HG02678 (cell line): ENCODE measurements at regions not wholly inside any gene's neighbourhood (a gene's known extent, or its start where the extent isn't known, plus 50 kb on each side); places are given as distances from the start of the nearest gene placed in this dataset.

Experiments
- ATAC-seq: cut with Tn5 transposase; IDR thresholded peaks from one replicate; pipeline ENCODE4 v1.9.1; 2021; ENCODE audit warnings: mild to moderate bottlenecking, moderate library complexity; ENCODE audit not compliant: unreplicated experiment

DNA sequence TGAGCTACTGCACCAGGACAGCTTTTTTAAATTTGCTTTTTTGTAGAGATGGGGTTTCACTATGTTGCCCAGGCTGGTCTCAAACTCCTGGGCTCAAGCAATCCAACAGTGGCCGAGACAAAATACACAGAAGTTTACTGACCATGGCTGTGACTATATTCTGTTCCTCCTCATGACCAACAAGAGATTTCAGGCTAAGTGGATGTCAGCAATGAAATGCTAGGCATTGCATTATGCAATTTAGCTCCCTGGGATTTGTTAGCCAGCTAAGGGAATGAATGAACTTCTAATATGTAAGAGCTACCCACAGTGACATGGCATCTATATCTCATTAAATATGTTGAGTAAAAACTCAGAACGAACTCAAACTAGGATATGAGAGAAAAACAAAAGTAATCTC lies 81.9 kb upstream of the MBOAT2 start:
- ATAC-seq = no peak

DNA sequence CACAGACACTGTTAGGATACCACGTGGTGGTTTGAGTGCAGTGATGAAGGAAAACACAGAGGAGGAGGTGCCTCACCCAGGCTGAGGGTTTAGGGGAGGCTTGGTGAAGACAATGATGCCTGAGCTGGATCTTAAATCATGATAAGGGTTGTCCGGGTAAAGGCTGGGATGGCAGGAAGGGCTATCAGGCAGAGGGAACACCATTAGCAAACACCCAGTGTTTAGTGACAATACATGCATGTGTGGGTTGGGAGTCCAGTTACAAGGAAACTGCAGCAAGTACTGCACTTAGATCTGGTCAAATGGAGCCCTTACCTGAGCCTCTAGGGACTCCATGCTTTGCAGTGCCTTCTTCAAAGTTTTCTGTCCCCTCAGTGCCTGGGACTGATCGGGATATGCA lies 79.8 kb upstream of the MBOAT2 start:
- no peak for ATAC-seq

DNA sequence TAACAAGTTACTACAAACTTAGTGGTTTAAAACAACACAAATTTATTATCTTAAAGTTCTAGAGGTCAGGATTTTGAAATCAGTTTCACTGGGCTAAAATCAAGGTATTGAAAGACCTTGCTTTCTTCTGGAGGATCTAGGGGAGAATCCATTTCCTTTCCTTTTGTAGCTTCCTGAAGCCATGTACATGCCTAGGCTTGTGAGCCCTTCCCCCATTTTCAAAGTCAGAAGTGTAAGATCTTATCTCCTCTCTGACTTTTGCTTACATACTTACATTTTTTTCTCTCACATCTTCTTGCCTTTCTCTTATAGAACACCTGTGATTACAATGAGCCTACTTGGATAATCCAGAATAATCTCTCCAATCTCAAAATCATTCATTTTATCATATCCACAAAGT lies 78.7 kb upstream of the MBOAT2 start:
- ATAC-seq = no peak

DNA sequence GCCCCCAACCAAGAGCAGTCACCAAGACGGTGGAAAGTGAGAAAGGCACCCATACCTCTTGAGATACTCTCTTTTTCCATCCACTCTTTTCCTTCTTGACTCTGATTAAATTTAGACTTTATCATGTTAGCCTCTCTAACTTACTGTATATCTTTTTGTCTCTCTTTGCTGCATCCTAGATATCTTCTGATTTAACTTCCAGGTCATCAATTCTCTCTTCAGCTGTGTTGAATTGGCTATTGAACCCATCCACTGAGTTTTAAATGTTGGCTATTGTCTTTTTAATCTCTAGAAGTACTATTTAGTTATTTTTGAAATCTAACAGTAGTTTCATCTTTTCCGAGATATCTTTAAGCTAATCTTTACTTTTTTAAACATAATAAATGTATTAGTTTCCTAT lies 78.3 kb upstream of the MBOAT2 start:
- ATAC-seq = no peak

DNA sequence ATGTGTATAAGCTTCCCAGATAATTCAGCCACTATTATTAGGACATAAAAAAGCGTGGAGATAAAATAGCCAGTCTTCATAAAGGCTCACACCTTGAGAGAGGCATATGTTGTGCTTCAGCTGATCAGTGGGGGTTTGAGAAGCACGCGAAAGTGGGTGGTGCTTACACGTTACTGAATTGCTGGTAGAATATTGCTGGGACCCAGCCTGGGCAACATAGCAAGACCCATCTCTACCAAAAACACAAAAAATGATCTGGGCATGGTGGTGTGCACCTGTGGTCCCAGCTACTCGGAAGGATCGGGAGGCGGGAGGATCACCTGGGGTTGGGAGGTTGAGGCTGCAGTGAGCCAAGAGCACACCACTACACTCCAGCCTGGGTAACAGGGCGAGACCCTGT lies 74.9 kb upstream of the MBOAT2 start:
- no peak for ATAC-seq

DNA sequence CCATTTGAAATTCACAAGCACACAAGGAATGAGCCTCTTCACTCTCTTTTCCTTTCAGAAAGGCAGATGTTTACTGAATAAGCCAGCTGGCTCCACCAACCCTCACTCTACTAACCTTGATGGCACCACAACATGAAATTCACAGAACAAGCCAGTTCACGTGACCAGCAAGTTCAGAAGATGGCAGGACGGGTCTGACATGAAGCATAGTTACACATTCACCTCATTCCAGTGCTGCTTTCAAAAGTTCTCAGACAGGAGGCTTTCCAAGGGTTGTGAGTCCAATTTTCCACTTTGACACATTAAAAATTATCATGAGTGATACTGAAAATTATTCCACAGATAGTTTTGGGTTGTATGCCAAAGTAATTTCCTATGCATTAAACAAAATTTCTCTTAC lies 74.2 kb upstream of the MBOAT2 start:
- ATAC-seq = no peak

DNA sequence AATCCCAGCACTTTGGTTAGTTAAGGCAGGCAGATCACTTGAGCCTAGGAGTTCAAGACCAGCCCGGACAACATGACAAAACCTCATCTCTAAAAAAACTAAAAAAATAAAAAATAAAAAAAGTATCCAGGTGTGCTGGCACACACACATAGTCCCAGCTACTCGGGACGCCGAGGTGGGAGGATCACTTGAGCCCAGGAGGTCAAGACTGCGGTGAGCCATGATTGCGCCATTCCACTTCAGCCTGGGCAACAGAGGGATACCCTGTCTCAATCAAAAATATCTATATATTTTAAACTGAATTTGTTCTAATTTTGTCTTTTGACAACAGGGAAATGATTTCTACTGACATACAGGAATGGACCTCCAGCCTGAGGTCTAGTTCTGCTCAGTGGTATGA lies 73.3 kb upstream of the MBOAT2 start:
- no peak for ATAC-seq

DNA sequence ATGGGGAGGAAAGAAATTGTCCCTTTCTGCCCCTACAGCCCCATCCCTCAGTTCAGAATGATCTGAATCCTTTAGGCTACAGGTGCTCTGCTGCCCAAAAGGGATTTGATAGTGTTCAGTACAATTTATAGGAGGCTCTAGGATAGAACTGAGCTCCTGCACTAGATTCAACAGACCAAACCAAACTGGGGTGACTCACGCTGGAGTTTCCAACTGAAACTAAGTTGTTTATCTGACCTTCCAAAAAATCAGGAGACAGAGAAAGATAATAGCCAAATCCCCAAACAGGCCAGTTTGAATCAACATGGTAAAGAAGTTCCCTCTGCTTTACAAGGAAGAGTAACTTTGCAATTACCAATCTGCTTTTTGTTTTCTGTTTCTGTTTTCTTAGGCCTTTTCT lies 72.7 kb upstream of the MBOAT2 start:
- no peak for ATAC-seq

DNA sequence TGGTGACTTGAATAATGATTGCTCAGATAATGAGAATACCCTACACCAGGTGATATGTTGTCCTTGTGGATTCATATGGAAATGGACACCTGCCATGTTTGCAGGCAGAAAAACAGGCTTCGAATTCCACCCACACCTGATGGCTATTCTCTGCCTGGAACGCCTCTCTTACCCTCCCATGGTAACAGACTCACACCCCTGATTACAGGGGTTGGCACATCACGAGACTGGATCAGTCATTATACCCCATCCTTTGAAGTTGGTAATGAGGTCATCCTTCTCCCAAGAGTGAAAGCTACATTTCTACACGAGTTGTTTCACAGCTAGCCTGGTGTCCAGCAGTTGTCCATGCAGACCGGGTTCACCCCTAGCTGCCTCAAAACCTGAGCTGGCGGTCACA lies 71.4 kb upstream of the MBOAT2 start:
- no peak for ATAC-seq

DNA sequence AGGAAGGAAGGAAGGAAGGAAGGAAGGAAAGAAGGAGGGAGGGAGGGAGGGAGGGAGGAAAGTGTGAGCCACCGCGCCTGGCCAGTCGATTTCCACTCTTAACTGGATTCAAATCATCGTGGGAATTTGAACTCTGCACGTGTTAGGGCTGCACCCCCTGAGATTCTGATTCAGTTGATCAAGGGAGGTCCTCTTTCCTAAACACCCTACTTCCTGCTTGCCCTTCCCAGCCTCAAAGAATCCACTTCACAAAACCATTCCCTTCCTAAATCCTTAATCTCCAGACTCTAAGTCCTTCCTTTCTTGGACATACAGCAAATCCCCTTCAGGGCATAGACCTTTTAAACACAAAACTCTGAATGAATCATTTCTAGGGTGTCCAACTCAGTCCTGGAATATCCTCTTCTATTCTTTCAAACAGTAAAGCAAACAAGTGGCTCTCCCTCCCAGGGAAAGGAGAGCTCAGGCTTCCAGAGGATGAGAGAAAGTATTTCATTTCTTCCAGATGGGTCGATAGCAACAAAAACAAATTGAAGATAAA lies 68.2 kb upstream of the MBOAT2 start:
- no peak for ATAC-seq

DNA sequence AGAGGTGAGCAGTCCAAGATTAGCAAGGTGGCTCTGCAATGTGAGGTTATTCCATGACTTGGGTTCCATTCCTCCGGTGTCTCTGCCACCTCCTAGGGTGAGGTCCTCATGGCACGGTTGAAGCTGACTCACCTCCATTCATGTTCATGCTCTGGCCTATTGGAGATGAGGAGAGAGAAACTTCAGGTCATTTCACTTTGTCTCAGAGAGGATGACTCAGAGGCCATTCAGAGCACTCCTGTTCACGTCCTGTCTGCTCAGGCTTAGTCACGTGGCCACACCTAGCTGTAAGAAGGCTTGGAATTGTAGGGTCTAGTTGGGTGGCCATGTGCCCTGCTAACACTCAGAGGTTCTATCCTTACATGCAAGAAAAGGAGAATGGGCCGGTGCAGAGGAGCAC lies 67.5 kb upstream of the MBOAT2 start:
- ATAC-seq = no peak

DNA sequence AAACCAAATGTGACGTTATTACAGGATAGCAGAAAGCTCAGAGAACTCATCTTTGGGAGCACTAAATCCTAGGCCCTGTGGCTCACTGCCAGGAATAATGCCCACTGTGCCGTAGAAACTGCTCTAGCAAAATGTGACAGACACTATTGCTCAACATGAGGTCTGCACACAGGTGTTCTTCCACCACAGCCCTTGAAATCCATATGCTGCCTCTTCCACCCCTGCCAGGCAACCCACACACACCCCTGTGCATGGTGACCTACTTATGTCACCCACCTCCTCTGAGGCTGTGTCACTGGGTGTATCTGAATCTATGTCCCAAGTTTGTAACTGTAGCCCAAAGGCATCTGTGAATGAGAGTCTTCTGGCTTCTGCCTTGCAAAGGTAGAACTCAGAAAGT lies 66.1 kb upstream of the MBOAT2 start:
- no peak for ATAC-seq

DNA sequence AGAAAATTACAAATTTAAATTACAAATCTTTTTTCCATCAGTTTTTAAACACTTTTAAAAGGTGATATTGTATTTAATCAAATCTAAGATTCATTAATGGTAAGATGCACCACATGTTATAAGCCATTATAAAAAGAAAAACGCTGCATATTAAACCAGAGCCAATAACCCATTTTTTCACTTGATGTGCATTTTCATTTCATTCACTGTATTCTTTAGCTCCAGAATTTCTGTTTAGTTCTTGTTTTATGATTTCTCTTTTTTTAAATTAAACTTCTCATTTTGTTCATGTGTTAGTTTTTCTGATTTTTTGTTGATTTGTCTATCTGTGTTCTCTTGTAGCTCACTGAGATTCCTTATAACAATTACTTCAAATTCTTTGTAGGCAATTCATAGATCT lies 62.4 kb upstream of the MBOAT2 start:
- no peak for ATAC-seq

DNA sequence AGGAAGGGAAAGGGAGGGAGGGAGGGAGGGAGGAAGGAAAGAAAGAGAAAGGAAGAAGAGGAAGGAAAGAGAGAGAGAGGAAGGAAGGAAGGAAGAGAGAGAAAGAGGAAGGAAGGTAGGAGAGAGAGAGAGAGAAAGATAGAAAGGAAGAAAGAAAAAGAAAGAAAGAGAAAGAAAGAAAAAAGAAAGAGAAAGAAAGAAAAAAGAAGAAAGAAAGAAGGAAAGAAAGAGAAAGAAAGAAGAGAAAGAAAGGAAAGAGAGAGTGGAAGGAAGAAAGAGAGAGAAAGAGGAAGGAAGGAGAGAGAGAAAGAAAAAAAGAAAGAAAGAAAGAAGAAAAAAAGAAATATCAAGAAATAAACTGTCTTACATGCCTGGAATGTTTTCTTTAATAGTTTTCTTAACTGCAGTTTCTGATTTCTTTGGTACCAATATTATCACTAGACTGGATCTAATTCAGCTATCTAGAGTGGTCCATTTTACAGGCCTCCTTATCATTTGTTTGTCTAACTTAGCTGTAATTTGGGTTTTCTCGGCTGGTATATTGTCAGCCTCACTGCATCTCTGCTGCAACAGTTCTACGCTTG lies 59.6 kb upstream of the MBOAT2 start:
- ATAC-seq = no peak

DNA sequence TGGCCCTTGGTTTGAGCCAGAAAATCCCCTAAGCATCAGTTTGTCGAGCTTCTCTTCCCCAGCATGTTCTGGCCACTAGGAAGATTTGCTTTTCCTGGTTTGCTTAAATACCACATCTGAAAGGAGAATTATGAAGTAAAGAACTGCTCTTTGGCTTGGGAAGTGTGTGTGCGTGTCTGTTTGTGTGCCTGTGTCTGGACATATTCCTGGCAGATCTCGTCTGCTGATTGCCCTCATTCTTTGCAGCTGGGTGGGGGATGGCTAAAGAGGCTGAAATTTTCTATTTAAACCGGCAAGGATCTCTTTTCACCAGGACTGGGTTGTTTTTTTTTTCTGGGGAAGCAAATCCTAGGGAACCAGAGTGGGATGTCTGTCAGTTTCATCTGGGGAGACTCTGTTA lies 57.3 kb upstream of the MBOAT2 start:
- no peak for ATAC-seq

DNA sequence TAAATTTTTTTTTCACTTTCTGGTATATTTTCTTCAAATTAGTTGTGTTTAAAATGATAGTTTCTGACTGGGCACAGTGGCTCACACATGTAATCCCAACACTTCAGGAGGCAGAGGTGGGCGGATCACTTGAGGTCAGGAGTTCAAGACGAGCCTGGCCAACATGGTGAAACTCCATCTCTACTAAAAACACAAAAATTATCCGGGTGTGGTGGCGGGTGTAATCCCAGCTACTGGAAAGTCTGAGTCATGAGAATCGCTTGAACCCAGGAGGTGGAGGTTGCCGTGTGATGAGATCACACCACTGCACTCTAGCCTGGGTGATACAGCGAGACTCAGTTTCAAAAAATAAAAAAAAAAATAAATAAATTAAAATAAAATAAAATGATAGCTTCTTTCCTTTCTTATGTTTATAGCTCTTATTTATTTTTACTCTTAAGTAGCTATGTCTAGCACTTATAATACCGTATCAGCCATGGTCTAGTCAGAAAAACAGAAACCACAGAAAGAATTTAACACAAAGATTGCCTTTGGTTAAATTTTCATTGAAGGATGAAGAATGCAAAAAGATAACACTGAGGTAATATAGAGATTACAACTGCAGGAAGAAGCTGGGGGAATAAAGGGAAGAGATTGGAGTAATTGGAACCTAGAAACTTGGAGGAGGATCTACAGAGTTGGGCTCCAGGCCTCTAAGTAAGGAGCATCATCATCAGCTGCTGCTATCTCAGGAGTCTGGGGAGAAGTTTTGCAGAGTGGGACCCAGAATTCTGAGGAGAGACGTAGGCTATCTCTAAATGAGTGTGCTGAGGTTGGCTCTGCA lies 54.7 kb upstream of the MBOAT2 start:
- no peak for ATAC-seq

DNA sequence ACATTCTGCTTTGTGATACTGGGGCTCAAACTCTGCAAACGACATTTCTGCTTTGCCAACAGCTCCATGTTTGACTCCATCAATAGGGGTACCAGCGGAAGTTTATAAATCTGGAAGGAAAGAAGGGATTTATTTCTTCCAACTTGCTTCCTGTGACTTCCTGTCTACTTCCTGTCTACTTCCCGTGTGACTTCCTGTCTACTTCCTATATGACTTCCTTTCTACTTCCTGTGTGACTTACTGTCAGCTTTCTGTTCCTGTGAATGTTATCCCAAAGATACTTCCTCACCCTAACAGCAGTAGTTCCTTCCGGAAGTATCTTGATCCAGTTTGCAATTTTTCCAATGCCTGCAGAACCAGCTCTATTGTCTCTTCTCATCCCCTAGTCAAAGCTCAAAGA lies 52.0 kb upstream of the MBOAT2 start:
- ATAC-seq = no peak

DNA sequence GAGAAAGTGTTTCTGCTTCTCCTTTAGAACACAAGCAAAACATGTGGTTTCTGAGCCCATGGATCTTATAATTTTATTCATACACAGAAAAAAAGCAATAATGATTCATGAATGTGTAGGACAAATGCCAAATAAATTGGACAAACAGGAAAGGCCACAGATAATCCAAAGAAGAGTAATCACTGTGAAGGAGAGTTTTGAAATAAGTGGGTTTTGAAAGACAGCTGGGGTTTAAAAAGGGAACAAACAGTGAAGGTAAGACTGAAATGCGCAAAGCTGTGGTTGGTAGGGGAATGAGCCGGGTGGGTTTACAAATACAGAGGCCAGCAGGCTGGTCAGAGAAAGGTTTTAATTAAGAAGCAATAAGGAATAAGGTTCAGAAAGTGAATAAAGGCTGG lies 50.0 kb upstream of the MBOAT2 start:
- ATAC-seq = no peak
